ENCODE measurements at regions not wholly inside any gene's neighbourhood (a gene's known extent, or its start where the extent isn't known, plus 50 kb on each side); places are given as distances from the start of the nearest gene placed in this dataset.
"Not testable (repeated sequence)": the region's sequence is repeated elsewhere in the genome, so short reads cannot be mapped to it uniquely, and the experiment has no call there.

DNA sequence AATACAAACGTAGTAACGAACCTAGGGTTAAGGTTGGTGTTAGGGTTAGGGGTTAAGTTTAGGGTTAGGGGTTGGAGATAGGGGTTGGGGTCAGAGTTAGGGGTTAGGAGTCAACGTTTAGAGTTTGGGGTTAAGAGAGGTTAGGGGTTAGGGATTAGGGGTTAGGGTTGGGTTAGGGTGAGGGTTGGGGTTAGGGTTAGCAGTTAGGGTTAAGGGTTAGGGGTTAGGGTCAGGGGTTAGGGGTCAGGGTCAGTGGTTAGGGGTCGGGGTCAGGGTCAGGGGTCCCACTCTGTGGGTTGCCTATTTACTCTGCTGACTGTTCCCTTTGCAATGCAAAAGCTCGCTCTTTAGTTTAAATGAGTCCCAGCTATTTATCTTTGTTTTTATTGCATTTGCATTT is 275.5 kb downstream of the CCDC74A start:
- TF ChIP-seq POLR2AphosphoS5, POLR2A (IDR thresholded peaks at IDR 0.05): not testable (repeated sequence)
